PC-3 (cell line): ENCODE measurements at regions not wholly inside any gene's neighbourhood (a gene's known extent, or its start where the extent isn't known, plus 50 kb on each side); places are given as distances from the start of the nearest gene placed in this dataset.

Experiments
- ATAC-seq: fragments of 200-7000 bp; cut with Tn5 transposase; 2 replicates; pipeline ENCODE4 v1.9.1; 2020; ENCODE audit warnings: mild to moderate bottlenecking, moderate library complexity
- BruUV-seq: library from RNA; stranded (reverse); fragments of 400-500 nt; replicated peaks from 2 replicates; lab custom pipeline; 2021; lab: Mats Ljungman, UMichigan
- CTCF ChIA-PET: fragments of 300-600 bp; sonication (Branson Sonifier 250); formaldehyde crosslinking; loops from one replicate; lab custom pipeline; 2022; ENCODE audit warnings: antibody characterized with exemption; lab: Charles Lee
- POLR2A ChIA-PET: fragments of 300-600 bp; sonication (Branson Sonifier 250); formaldehyde crosslinking; loops from one replicate; lab custom pipeline; 2022; ENCODE audit warnings: antibody characterized with exemption; ENCODE audit not compliant: unreplicated experiment; lab: Charles Lee
- DNase-seq: peaks from one replicate; pipeline ENCODE4 v3.0.0-alpha.2; 2015
- H2AFZ ChIP-seq: fragments of 300-600 bp; sonication (generic); 2 replicates; pipeline ENCODE4 v1.6.0; 2016; ENCODE audit warnings: antibody characterized with exemption, low read length
- H3F3A ChIP-seq: fragments of 300-600 bp; sonication (generic); one replicate; pipeline ENCODE4 v1.6.0; 2017; ENCODE audit warnings: antibody characterized with exemption, low read length, control low read depth, mild to moderate bottlenecking; ENCODE audit not compliant: unreplicated experiment
- H3K27ac ChIP-seq: fragments of 300-600 bp; sonication (generic); 2 replicates; pipeline ENCODE4 v1.5.1; 2016; ENCODE audit warnings: mild to moderate bottlenecking, low read length
- H3K27me3 ChIP-seq: fragments of 300-600 bp; sonication (generic); 2 replicates; pipeline ENCODE4 v1.6.1; 2016; ENCODE audit warnings: low read length, mixed read lengths
- H3K36me3 ChIP-seq: fragments of 300-600 bp; sonication (generic); 2 replicates; pipeline ENCODE4 v1.6.1; 2016; ENCODE audit warnings: low read depth, mixed run types, low read length, mixed read lengths
- H3K4me1 ChIP-seq: fragments of 300-600 bp; sonication (generic); 2 replicates; pipeline ENCODE4 v1.5.1; 2016; ENCODE audit warnings: low read length; ENCODE audit not compliant: insufficient read depth
- H3K4me2 ChIP-seq: fragments of 300-600 bp; sonication (generic); 2 replicates; pipeline ENCODE4 v1.6.0; 2016; ENCODE audit warnings: low read length
- H3K4me3 ChIP-seq: fragments of 300-600 bp; sonication (generic); 2 replicates; pipeline ENCODE4 v1.5.1; 2016; ENCODE audit warnings: mild to moderate bottlenecking, low read length, mixed read lengths
- H3K79me2 ChIP-seq: fragments of 300-600 bp; sonication (generic); 2 replicates; pipeline ENCODE4 v1.6.1; 2017; ENCODE audit warnings: low read length, mixed read lengths
- H3K9ac ChIP-seq: fragments of 300-600 bp; sonication (generic); 2 replicates; pipeline ENCODE4 v1.6.0; 2016; ENCODE audit warnings: mild to moderate bottlenecking, low read length
- H3K9me2 ChIP-seq: fragments of 300-600 bp; sonication (generic); replicated peaks from 2 replicates; pipeline ENCODE4 v1.6.1; 2016; ENCODE audit warnings: mixed run types, low read length, mixed read lengths
- H3K9me3 ChIP-seq: fragments of 300-600 bp; sonication (generic); 2 replicates; pipeline ENCODE4 v1.6.1; 2016; ENCODE audit warnings: low read length, mixed read lengths
- H4K20me1 ChIP-seq: fragments of 300-600 bp; sonication (generic); 2 replicates; pipeline ENCODE4 v1.6.1; 2016; ENCODE audit warnings: low read length, mixed read lengths
- EZH2 ChIP-seq: fragments of 300-600 bp; sonication (generic); IDR thresholded peaks from one replicate; pipeline ENCODE4 v1.6.1; 2017; ENCODE audit warnings: antibody characterized with exemption, mild to moderate bottlenecking, low read length; ENCODE audit not compliant: unreplicated experiment
- EZH2phosphoT487 ChIP-seq: fragments of 300-600 bp; sonication (generic); IDR thresholded peaks from 2 replicates; pipeline ENCODE4 v1.6.1; 2018; ENCODE audit warnings: mild to moderate bottlenecking, antibody characterized with exemption, low read length, borderline replicate concordance
- intact Hi-C: fragments of 100-400 bp; cut with micrococcal nuclease; formaldehyde crosslinking; loops from 2 replicates; pipeline ENCODE4 v1.9.0; 2023
- TF ChIP-seq, protein P1 (sequence below): fragments of 300-600 bp; sonication (generic); conservative IDR thresholded peaks from 2 replicates; pipeline ENCODE4 v1.5.1; 2017; ENCODE audit warnings: antibody characterized with exemption, low read depth, mild to moderate bottlenecking, low read length

DNA sequence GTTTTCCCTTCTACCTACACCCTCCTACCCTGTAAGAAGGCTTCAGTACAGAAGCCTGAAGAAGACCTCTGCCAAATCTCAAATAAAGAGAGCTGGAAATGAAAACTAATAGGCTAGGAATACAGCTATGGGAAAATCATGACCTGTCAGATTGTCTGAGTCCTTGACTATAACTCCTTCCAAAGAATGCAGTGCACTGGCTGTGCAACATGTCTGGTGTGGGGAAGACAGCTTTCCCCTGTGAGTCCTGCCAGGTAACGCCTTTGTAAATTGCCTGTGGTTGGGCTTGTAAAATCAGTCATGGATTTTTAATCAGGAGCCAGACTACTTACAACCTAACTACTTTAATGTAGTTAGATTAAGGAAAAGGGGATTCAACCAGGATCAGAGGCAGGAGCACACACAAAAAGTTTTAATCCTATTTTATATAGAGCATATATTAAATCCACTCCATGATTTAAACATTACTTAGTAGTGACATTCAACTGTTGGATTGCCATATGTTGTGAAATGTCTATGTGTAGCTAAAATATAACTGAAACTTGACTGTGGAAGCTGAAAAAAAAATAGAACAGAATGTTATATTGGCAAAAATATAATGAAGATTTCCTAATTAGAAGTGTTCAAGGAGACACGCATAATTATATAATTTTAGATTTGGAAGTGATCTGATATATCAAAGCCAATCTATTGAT, 1667.8 kb downstream of the KCNT2 start:
- TF ChIP-seq, protein P1, sequence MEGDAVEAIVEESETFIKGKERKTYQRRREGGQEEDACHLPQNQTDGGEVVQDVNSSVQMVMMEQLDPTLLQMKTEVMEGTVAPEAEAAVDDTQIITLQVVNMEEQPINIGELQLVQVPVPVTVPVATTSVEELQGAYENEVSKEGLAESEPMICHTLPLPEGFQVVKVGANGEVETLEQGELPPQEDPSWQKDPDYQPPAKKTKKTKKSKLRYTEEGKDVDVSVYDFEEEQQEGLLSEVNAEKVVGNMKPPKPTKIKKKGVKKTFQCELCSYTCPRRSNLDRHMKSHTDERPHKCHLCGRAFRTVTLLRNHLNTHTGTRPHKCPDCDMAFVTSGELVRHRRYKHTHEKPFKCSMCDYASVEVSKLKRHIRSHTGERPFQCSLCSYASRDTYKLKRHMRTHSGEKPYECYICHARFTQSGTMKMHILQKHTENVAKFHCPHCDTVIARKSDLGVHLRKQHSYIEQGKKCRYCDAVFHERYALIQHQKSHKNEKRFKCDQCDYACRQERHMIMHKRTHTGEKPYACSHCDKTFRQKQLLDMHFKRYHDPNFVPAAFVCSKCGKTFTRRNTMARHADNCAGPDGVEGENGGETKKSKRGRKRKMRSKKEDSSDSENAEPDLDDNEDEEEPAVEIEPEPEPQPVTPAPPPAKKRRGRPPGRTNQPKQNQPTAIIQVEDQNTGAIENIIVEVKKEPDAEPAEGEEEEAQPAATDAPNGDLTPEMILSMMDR, result no peak
- TF ChIP-seq EZH2 (no peak), EZH2phosphoT487 (no peak)
- H3K4me1 ChIP-seq, result no peaks in the 10 kb centered on the region
- no peak for ATAC-seq
- no peak overlapping the region for H3K27ac ChIP-seq
- H2AFZ ChIP-seq, result no peak overlapping the region
- DNase-seq, result no peak
- no peaks in the 10 kb centered on the region for H4K20me1 ChIP-seq
- ChIA-PET CTCF (no interaction called here), POLR2A (no interaction called here)
- no peak overlapping the region for H3K4me3 ChIP-seq
- intact Hi-C loops, result no loop called here
- no peaks in the 10 kb centered on the region for H3K36me3 ChIP-seq
- no TSS peak for BruUV-seq
- no peaks in the 10 kb centered on the region for H3F3A ChIP-seq
- H3K27me3 ChIP-seq, result no peaks in the 10 kb centered on the region
- H3K9ac ChIP-seq, result no peak overlapping the region
- no peaks in the 10 kb centered on the region for H3K79me2 ChIP-seq
- no peaks in the 10 kb centered on the region for H3K9me2 ChIP-seq
- no peaks in the 10 kb centered on the region for H3K9me3 ChIP-seq
- H3K4me2 ChIP-seq, result no peak overlapping the region

DNA sequence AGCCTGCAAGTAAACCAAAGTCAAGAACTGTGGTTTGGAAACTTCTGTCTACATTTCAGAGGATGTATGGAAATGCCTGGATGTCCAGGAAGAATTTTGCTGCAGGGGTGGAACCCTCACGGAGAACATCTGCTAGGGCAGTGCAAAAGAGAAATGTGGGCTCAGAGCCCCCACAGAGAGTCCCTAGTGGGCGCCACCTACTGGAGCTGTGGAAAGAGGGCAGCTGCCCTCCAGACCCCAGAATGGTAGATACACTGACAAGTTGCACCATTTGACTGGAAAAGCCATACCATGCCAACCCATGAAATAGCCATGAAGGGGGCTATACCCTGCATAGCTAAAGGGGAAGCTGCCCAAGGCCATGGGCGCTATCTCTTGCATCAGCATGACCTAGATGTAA, 1672.4 kb downstream of the KCNT2 start:
- no peaks in the 10 kb centered on the region for H3K9me2 ChIP-seq
- BruUV-seq, result no TSS peak
- intact Hi-C loops, result no loop called here
- H3F3A ChIP-seq, result no peaks in the 10 kb centered on the region
- H3K9ac ChIP-seq, result no peak overlapping the region
- no peaks in the 10 kb centered on the region for H3K36me3 ChIP-seq
- no peaks in the 10 kb centered on the region for H3K4me1 ChIP-seq
- no peak overlapping the region for H3K4me2 ChIP-seq
- H3K27ac ChIP-seq, result no peak overlapping the region
- H4K20me1 ChIP-seq, result no peaks in the 10 kb centered on the region
- TF ChIP-seq EZH2phosphoT487 (no peak), EZH2 (no peak)
- TF ChIP-seq, protein P1, result no peak
- no peak for ATAC-seq
- CTCF ChIA-PET, result no interaction called here
- H3K79me2 ChIP-seq, result no peaks in the 10 kb centered on the region
- no peak overlapping the region for H2AFZ ChIP-seq
- POLR2A ChIA-PET, result no interaction called here
- no peak for DNase-seq
- H3K9me3 ChIP-seq, result no peaks in the 10 kb centered on the region
- H3K4me3 ChIP-seq, result no peak overlapping the region
- H3K27me3 ChIP-seq, result no peaks in the 10 kb centered on the region

DNA sequence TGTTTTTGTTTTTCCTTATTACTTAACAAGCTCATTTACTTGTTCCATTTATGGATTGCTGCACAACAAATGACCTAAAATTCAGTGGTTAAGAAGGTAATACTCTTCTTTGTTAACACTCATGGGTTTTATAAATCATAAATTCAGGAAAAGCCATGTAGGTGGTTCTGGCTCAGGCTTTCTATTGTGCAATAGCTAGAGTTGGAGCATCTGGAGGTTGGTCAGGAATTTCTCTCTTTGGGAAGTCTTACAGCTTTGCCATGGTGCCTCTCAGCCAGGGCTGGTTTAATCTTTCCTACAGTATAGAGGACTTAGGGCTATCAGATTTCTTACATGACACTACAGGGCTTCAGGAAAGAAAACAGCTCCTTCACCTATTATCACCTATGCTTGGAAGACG, 1677.1 kb downstream of the KCNT2 start:
- Histone ChIP-seq H3K4me1 (no peaks in the 10 kb centered on the region), H3K27me3 (no peaks in the 10 kb centered on the region), H3F3A (no peaks in the 10 kb centered on the region), H3K27ac (no peak overlapping the region), H3K9ac (no peak overlapping the region), H3K79me2 (no peaks in the 10 kb centered on the region), H3K4me3 (no peak overlapping the region), H4K20me1 (no peaks in the 10 kb centered on the region), H3K9me2 (no peaks in the 10 kb centered on the region), H3K9me3 (no peaks in the 10 kb centered on the region), H2AFZ (no peak overlapping the region), H3K36me3 (no peaks in the 10 kb centered on the region), H3K4me2 (no peak overlapping the region)
- TF ChIP-seq, protein P1, result no peak
- TF ChIP-seq EZH2 (no peak), EZH2phosphoT487 (no peak)
- POLR2A ChIA-PET, result no interaction called here
- intact Hi-C loops, result no loop called here
- BruUV-seq, result no TSS peak
- DNase-seq, result no peak
- CTCF ChIA-PET, result no interaction called here
- no peak for ATAC-seq
